KG1 (cell line): ENCODE measurements at regions not wholly inside any gene's neighbourhood (a gene's known extent, or its start where the extent isn't known, plus 50 kb on each side); places are given as distances from the start of the nearest gene placed in this dataset.

Source experiments
- DNase-seq: peaks from one replicate; lab custom pipeline; 2025; lab: John Stamatoyannopoulos, UW

- no peak for DNase-seq
Observed at GRCh38 chr5:106578736-106579135, 1092.0 kb downstream of the EFNA5 start.

GRCh38 chr5:106574820-106575219, 1095.9 kb downstream of the EFNA5 start:
- no peak for DNase-seq

GRCh38 chr5:106566031-106566430, 1104.7 kb downstream of the EFNA5 start:
- no peak for DNase-seq

- no peak for DNase-seq
Observed at GRCh38 chr5:106545325-106545724, 1125.4 kb downstream of the EFNA5 start.

- no peak for DNase-seq
Observed at GRCh38 chr5:106543330-106543729, 1127.4 kb downstream of the EFNA5 start.

GRCh38 chr5:106530150-106530549, 1140.6 kb downstream of the EFNA5 start:
- no peak for DNase-seq

- DNase-seq = no peak
Observed at GRCh38 chr5:106525438-106525837, 1145.3 kb downstream of the EFNA5 start.

- DNase-seq = no peak
Observed at GRCh38 chr5:106523852-106524251, 1146.9 kb downstream of the EFNA5 start.

- DNase-seq = no peak
Observed at GRCh38 chr5:106522296-106522695, 1148.4 kb downstream of the EFNA5 start.

- no peak for DNase-seq
Observed at GRCh38 chr5:106521701-106522100, 1149.0 kb downstream of the EFNA5 start.

GRCh38 chr5:106510321-106510720, 1160.4 kb downstream of the EFNA5 start:
- no peak for DNase-seq

GRCh38 chr5:106508894-106509293, 1161.8 kb downstream of the EFNA5 start:
- no peak for DNase-seq

GRCh38 chr5:106493910-106494309, 1176.8 kb downstream of the EFNA5 start:
- no peak for DNase-seq

- no peak for DNase-seq
Observed at GRCh38 chr5:106489004-106489403, 1181.7 kb downstream of the EFNA5 start.

- no peak for DNase-seq
Observed at GRCh38 chr5:106488407-106488806, 1182.3 kb downstream of the EFNA5 start.

GRCh38 chr5:106481374-106481773, 1189.4 kb downstream of the EFNA5 start:
- DNase-seq = no peak

GRCh38 chr5:106476630-106477029, 1194.1 kb downstream of the EFNA5 start:
- DNase-seq = no peak

GRCh38 chr5:106474066-106474465, 1196.7 kb downstream of the EFNA5 start:
- no peak for DNase-seq

- no peak for DNase-seq
Observed at GRCh38 chr5:106459541-106459940, 1211.2 kb downstream of the EFNA5 start.

- no peak for DNase-seq
Observed at GRCh38 chr5:106454651-106455415, 1215.9 kb downstream of the EFNA5 start.

- DNase-seq = no peak
Observed at GRCh38 chr5:106454050-106454449, 1216.7 kb downstream of the EFNA5 start.

GRCh38 chr5:106451998-106452397, 1218.7 kb downstream of the EFNA5 start:
- DNase-seq = no peak

GRCh38 chr5:106443746-106444145, 1227.0 kb downstream of the EFNA5 start:
- DNase-seq = no peak

GRCh38 chr5:106435185-106435584, 1235.6 kb downstream of the EFNA5 start:
- DNase-seq = no peak
